Smooth muscle cell (in vitro differentiated cells): ENCODE measurements at regions not wholly inside any gene's neighbourhood (a gene's known extent, or its start where the extent isn't known, plus 50 kb on each side); places are given as distances from the start of the nearest gene placed in this dataset.
"Not testable (repeated sequence)": the region's sequence is repeated elsewhere in the genome, so short reads cannot be mapped to it uniquely, and the experiment has no call there.

Experiments used
- DNase-seq: peaks from one replicate; lab custom pipeline; 2025; ENCODE audit not compliant: unreplicated experiment; lab: John Stamatoyannopoulos, UW
- H2AFZ ChIP-seq: fragments of 200-600 bp; sonication (generic); 2 replicates; pipeline ENCODE4 v1.6.0; 2016; ENCODE audit warnings: antibody characterized with exemption, low read depth, mild to moderate bottlenecking
- H3F3A ChIP-seq: fragments of 200-600 bp; sonication (generic); 2 replicates; pipeline ENCODE4 v1.6.0; 2017; ENCODE audit warnings: antibody characterized with exemption, low read depth
- H3K27ac ChIP-seq: fragments of 200-600 bp; sonication (generic); 2 replicates; pipeline ENCODE4 v1.5.1; 2016; ENCODE audit warnings: low read depth, mild to moderate bottlenecking
- H3K27me3 ChIP-seq: fragments of 200-600 bp; sonication (generic); 2 replicates; pipeline ENCODE4 v1.6.1; 2016; ENCODE audit warnings: low read depth, mild to moderate bottlenecking
- H3K36me3 ChIP-seq: fragments of 200-600 bp; sonication (generic); 2 replicates; pipeline ENCODE4 v1.5.1; 2016; ENCODE audit warnings: low read depth
- H3K4me1 ChIP-seq: fragments of 200-600 bp; sonication (generic); 2 replicates; pipeline ENCODE4 v1.5.1; 2016; ENCODE audit warnings: low read depth
- H3K4me2 ChIP-seq: fragments of 200-600 bp; sonication (generic); 2 replicates; pipeline ENCODE4 v1.6.0; 2016; ENCODE audit warnings: mild to moderate bottlenecking
- H3K4me3 ChIP-seq: fragments of 200-600 bp; sonication (generic); 2 replicates; pipeline ENCODE4 v1.5.1; 2016; ENCODE audit warnings: mild to moderate bottlenecking
- H3K79me2 ChIP-seq: fragments of 200-600 bp; sonication (generic); 2 replicates; pipeline ENCODE4 v1.6.0; 2016; ENCODE audit warnings: low read depth, mild to moderate bottlenecking
- H3K9ac ChIP-seq: fragments of 200-600 bp; sonication (generic); 2 replicates; pipeline ENCODE4 v1.6.0; 2016; ENCODE audit warnings: low read depth
- H3K9me3 ChIP-seq: fragments of 200-600 bp; sonication (generic); replicated peaks from 2 replicates; pipeline ENCODE4 v1.5.1; 2016; ENCODE audit warnings: low read depth
- H4K20me1 ChIP-seq: fragments of 200-600 bp; sonication (generic); 2 replicates; pipeline ENCODE4 v1.6.0; 2016; ENCODE audit warnings: low read depth
- WGBS: methylation state at CpG from one replicate; pipeline ENCODE4 v1.1.7; 2016; ENCODE audit warnings: low lambda C conversion rate; 5-methylcytosine and 5-hydroxymethylcytosine counted together
- TF ChIP-seq, protein P1 (sequence below): fragments of 200-600 bp; sonication (generic); IDR thresholded peaks from 2 replicates; pipeline ENCODE4 v1.5.1; 2017; ENCODE audit warnings: borderline replicate concordance, mild to moderate bottlenecking, antibody characterized with exemption; ENCODE audit not compliant: insufficient read depth, poor library complexity, severe bottlenecking

DNA sequence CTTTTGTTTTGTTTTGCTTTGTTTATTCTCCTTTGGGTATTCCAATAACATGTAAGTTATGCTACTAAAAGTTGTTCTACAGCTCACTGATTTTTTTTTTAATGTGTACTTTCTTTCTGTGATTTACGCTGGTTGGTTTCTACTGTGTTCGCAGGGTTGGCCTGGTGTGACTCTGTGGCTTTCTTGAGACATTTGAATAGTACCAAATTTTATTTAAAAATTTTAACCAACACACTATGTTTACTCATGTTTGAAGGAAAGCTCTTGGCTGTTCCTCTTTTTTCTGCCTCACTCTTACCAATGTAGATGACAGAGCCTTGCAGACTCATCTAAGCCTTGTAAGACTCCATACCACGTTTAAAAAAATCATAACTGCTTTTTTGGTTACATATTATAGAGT lies 1784.9 kb upstream of the DEFB115 start:
- Histone ChIP-seq H3K27ac (no peak overlapping the region), H4K20me1 (no peaks in the 10 kb centered on the region), H3K27me3 (no peaks in the 10 kb centered on the region), H3K79me2 (no peaks in the 10 kb centered on the region), H3K4me3 (no peak overlapping the region), H3K9me3 (no peaks in the 10 kb centered on the region), H2AFZ (no peak overlapping the region), H3K4me2 (no peak overlapping the region), H3F3A (no peaks in the 10 kb centered on the region), H3K9ac (no peak overlapping the region), H3K4me1 (no peaks in the 10 kb centered on the region), H3K36me3 (no peaks in the 10 kb centered on the region)
- no peak for DNase-seq
- 51% methylated on average over 3 of the region's 3 CpGs for WGBS
- TF ChIP-seq, protein P1, sequence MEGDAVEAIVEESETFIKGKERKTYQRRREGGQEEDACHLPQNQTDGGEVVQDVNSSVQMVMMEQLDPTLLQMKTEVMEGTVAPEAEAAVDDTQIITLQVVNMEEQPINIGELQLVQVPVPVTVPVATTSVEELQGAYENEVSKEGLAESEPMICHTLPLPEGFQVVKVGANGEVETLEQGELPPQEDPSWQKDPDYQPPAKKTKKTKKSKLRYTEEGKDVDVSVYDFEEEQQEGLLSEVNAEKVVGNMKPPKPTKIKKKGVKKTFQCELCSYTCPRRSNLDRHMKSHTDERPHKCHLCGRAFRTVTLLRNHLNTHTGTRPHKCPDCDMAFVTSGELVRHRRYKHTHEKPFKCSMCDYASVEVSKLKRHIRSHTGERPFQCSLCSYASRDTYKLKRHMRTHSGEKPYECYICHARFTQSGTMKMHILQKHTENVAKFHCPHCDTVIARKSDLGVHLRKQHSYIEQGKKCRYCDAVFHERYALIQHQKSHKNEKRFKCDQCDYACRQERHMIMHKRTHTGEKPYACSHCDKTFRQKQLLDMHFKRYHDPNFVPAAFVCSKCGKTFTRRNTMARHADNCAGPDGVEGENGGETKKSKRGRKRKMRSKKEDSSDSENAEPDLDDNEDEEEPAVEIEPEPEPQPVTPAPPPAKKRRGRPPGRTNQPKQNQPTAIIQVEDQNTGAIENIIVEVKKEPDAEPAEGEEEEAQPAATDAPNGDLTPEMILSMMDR: no peak

DNA sequence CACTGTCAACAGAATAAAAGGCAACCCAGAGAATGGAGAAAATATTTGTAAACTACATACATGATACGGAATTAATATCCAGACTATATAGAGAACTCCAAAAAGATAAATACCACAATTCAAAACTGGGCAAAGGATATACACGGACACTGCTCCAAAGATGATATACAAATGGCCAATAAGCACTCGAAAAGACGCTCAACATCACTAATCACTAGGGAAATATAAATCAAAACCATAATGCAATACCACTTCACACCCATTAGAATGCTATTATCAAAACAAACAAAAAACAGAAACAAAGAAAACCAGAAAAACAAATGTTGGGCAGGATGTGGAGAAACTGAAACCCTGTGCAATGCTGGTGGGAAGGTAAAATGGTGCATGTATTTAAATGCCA lies 1764.6 kb upstream of the DEFB115 start:
- not testable (repeated sequence) for H2AFZ ChIP-seq, H4K20me1 ChIP-seq, H3K79me2 ChIP-seq, H3K4me1 ChIP-seq, H3K4me2 ChIP-seq, H3K9ac ChIP-seq, H3K27me3 ChIP-seq, H3F3A ChIP-seq, H3K36me3 ChIP-seq, H3K27ac ChIP-seq, H3K9me3 ChIP-seq, H3K4me3 ChIP-seq, DNase-seq
- WGBS: 57% methylated on average over 4 of the region's 4 CpGs

DNA sequence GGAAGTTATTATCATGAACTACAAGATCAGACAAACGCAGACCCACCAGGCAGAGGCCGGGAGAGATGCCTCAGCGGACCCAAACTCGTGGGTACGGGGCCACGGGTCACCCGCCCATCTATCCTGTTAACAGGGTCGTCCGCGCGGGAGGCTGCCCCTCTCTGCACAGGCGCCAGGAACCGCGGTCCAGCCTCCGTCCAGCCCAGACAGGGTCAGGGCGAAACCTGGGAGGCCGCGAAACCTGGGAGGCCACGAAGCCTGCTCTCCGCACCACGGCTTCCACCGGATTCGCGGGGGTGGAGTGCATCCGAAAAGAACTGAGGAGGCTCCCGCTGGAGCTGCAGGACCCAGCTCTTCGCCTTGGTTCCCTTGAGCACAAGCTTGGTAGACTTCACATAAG lies 1760.7 kb upstream of the DEFB115 start:
- H3K4me1 ChIP-seq, H3K27me3 ChIP-seq, H3K4me2 ChIP-seq, H3K4me3 ChIP-seq, H2AFZ ChIP-seq, H3K9me3 ChIP-seq, H3K27ac ChIP-seq, H3K79me2 ChIP-seq, H3F3A ChIP-seq, DNase-seq, H3K9ac ChIP-seq, H4K20me1 ChIP-seq, H3K36me3 ChIP-seq: not testable (repeated sequence)
- 78% methylated on average over 20 of the region's 27 CpGs for WGBS

DNA sequence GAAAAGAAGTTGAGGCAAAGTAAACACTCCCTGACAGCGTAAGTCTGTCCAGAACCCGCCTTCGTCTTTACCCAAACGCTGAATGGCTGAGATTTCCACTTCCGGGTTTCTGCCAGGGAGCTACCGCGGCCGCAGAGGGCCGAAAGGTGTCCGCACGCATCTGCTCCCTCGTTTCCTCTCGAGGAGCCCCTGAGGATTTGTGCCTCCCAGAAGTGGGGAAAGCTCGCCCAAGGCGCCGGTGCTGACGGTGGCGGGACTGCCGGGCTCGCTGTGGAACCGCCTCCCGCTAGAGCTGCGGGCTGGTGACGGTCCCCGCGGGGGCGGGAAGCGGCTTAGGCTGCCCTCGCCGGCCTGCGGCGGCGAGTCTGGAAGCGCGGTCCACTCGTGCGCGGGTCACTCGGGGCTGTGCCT lies 1760.2 kb upstream of the DEFB115 start:
- no peaks in the 10 kb centered on the region for H3F3A ChIP-seq
- H3K27me3 ChIP-seq: no peaks in the 10 kb centered on the region
- H3K36me3 ChIP-seq: no peaks in the 10 kb centered on the region
- H3K9ac ChIP-seq: no peak overlapping the region
- 79% methylated on average over 37 of the region's 39 CpGs for WGBS
- H3K9me3 ChIP-seq: no peaks in the 10 kb centered on the region
- TF ChIP-seq, protein P1: no peak
- no peak overlapping the region for H3K4me2 ChIP-seq
- no peaks in the 10 kb centered on the region for H3K79me2 ChIP-seq
- H2AFZ ChIP-seq: no peak overlapping the region
- no peak overlapping the region for H3K27ac ChIP-seq
- no peaks in the 10 kb centered on the region for H3K4me1 ChIP-seq
- no peak overlapping the region for H3K4me3 ChIP-seq
- no peaks in the 10 kb centered on the region for H4K20me1 ChIP-seq
- no peak for DNase-seq

DNA sequence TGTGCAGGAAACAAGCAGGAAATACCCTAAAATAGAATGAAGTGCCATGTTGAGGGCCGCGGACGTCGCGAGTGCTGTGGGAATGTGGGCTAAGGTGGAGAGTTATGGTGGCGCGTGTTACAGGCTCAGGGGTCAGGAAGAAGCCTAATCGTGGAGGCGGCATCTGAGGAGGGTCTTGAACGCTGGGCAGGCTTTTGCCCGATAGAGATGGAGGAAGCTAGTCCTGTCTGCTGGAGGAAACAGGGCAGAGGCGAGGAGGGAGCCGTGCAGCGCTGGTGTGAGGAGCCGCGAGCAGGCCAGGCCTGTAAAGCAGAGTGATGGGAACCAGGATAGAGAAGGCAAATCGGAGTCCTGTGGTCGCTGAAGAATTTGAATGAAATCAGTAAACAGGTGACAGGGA lies 1759.8 kb upstream of the DEFB115 start:
- H4K20me1 ChIP-seq, H3K36me3 ChIP-seq, H3K9ac ChIP-seq, H3K9me3 ChIP-seq, DNase-seq, H3K27me3 ChIP-seq, H3K4me1 ChIP-seq, H2AFZ ChIP-seq, H3K79me2 ChIP-seq, H3K4me3 ChIP-seq, H3K27ac ChIP-seq, H3K4me2 ChIP-seq, H3F3A ChIP-seq: not testable (repeated sequence)
- WGBS: 75% methylated on average over 18 of the region's 18 CpGs

DNA sequence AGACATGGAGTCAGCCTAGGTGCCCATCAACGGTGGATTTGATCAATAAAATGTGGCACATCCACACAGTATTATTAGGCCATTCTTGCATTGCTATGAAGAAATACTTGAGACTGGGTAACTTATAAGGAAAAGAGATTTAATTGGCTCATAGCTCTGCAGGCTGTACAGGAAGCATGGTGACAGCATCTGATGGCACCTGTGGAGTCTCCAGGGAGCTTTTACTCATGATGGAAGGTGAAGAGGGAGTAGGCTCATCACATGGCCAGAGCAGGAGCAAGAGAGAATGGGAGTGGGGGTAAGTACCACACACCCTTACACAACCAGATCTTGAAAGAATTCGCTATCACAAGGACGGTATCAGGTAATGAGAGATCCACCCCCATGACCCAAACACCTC lies 1756.7 kb upstream of the DEFB115 start:
- 43% methylated on average over 3 of the region's 3 CpGs for WGBS

DNA sequence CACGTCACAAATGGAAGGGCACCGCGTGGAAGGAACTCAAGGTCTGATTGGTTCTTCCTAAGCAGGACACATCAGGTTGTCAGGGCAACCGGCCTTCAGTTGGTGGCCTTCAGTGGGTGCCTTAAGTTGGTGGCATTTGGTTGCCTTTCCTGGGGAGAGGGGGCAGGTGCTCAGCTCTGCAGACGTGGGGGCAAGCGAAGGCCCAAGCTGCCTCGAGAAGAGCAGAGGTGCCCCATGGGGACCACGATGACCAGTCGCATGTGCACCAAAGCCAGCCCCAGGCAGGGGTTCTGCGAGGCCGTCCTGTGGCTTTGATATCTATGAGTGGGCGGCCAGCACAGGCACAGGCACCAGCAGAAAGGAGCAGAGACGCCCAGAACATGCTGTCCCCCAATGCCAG lies 1742.8 kb upstream of the DEFB115 start:
- H3K27ac ChIP-seq, H3F3A ChIP-seq, DNase-seq, H2AFZ ChIP-seq, H3K79me2 ChIP-seq, H3K9me3 ChIP-seq, H3K4me3 ChIP-seq, H4K20me1 ChIP-seq, H3K4me2 ChIP-seq, H3K36me3 ChIP-seq, H3K9ac ChIP-seq, H3K27me3 ChIP-seq, H3K4me1 ChIP-seq: not testable (repeated sequence)
- WGBS: 67% methylated on average over 13 of the region's 13 CpGs

More for the DNA sequence above, 1756.7 kb upstream of the DEFB115 start:
- H4K20me1 ChIP-seq, H3K9me3 ChIP-seq, H3K4me3 ChIP-seq, H2AFZ ChIP-seq, H3K27ac ChIP-seq, H3K79me2 ChIP-seq, DNase-seq, H3K9ac ChIP-seq, H3K4me1 ChIP-seq, H3K4me2 ChIP-seq, H3F3A ChIP-seq, H3K36me3 ChIP-seq, H3K27me3 ChIP-seq: not testable (repeated sequence)
